ENCODE measurements at regions not wholly inside any gene's neighbourhood (a gene's known extent, or its start where the extent isn't known, plus 50 kb on each side); places are given as distances from the start of the nearest gene placed in this dataset.

DNA sequence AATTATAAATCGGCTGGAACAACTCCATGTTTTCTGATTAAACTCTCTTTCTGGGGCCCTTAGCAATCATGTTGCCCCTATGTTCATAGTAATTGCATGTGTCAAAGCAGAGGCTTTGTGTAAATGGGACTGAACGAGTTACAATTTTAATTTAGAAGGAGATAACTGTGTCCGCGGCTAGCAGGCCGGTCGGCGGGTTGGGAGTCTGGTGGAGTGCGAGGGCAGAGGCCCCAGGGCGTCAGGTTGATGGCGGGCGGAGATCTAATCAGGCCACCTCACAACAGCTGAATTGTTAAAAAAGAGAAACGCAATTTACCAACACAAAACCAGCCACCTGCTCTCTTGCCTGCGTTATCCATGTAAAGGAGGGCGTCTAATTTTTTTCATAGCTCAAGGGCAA, 134.9 kb upstream of the LPCAT1 start:
- H3K36me3 ChIP-seq (ENCODE audit: control insufficient read depth in 2 of 2, insufficient read depth in 1 of 2, low read length in 2 of 2), result no peaks in the 10 kb centered on the region
- no peak overlapping the region for H3K27ac ChIP-seq (ENCODE audit: extremely low read depth, low read depth, low read length)
- H3K4me3 ChIP-seq (ENCODE audit: low read depth, low read length), result no peak overlapping the region
- ChIA-PET POLR2A (no interaction called here), CTCF (no interaction called here)
- H3K9me3 ChIP-seq (ENCODE audit: control insufficient read depth, insufficient read depth, low read depth, low read length), result no peaks in the 10 kb centered on the region
- H3K4me1 ChIP-seq (ENCODE audit: control insufficient read depth, insufficient read depth, low read length), result no peaks in the 10 kb centered on the region
- TF ChIP-seq ZBTB26 (tag by site-specific recombination; optimal IDR thresholded peaks at IDR 0.05), result no peak
- no peak for TF ChIP-seq ZNF311 (tag by site-specific recombination; IDR thresholded peaks at IDR 0.05; ENCODE audit: borderline replicate concordance)
- TF ChIP-seq ZNF501 (tag by site-specific recombination; IDR thresholded peaks at IDR 0.05), result no peak
- no peak for TF ChIP-seq ZNF664 (tag by site-specific recombination; IDR thresholded peaks at IDR 0.05)
- TF ChIP-seq ZNF157 (tag by site-specific recombination; IDR thresholded peaks at IDR 0.05), result no peak
- no peak for TF ChIP-seq ZNF23 (tag by site-specific recombination; IDR thresholded peaks at IDR 0.05; ENCODE audit: borderline replicate concordance)
- no peak for TF ChIP-seq ZNF621 (tag by site-specific recombination; IDR thresholded peaks at IDR 0.05)
- no peak for TF ChIP-seq ZNF354C (tag by site-specific recombination; IDR thresholded peaks at IDR 0.05; ENCODE audit: borderline replicate concordance, low read depth)
- no peak for TF ChIP-seq ZBTB6 (tag by site-specific recombination; IDR thresholded peaks at IDR 0.05)
- TF ChIP-seq ZNF600 (tag by site-specific recombination; IDR thresholded peaks at IDR 0.05), result no peak
- TF ChIP-seq, protein P1, sequence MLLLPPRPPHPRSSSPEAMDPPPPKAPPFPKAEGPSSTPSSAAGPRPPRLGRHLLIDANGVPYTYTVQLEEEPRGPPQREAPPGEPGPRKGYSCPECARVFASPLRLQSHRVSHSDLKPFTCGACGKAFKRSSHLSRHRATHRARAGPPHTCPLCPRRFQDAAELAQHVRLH (tag by site-specific recombination; IDR thresholded peaks at IDR 0.05), result no peak
- no peak for TF ChIP-seq ZBTB17 (tag by site-specific recombination; IDR thresholded peaks at IDR 0.05)
- TF ChIP-seq KLF10 (tag by site-specific recombination; IDR thresholded peaks at IDR 0.05), result no peak

GRCh38 chr5:1657161-1657741, 133.5 kb upstream of the LPCAT1 start:
- ChIA-PET POLR2A (no interaction called here), CTCF (interaction anchor here (0.6 to 1.4 kb wide), 4 partner anchors 12 to 490 kb away, joined by 3 to 9 read pairs (median 4); no protein-coding TSS in a partner anchor)
- TF ChIP-seq ZNF600 (tag by site-specific recombination; IDR thresholded peaks at IDR 0.05) (no peak), ZNF18 (tag by site-specific recombination; IDR thresholded peaks at IDR 0.05) (no peak), TRIM28 (IDR thresholded peaks at IDR 0.05; ENCODE audit: borderline replicate concordance, low read length) (no peak), ZNF473 (tag by site-specific recombination; IDR thresholded peaks at IDR 0.05) (no peak), ZNF280C (tag by site-specific recombination; IDR thresholded peaks at IDR 0.05) (no peak), ZXDB (tag by site-specific recombination; IDR thresholded peaks at IDR 0.05) (no peak), ZNF626 (tag by site-specific recombination; IDR thresholded peaks at IDR 0.05) (no peak), OVOL3 (tag by site-specific recombination; IDR thresholded peaks at IDR 0.05) (no peak), ZNF146 (tag by site-specific recombination; IDR thresholded peaks at IDR 0.05) (no peak), ZNF629 (tag by site-specific recombination; IDR thresholded peaks at IDR 0.05) (no peak), ZNF48 (tag by site-specific recombination; IDR thresholded peaks at IDR 0.05) (no peak), KLF8 (tag by site-specific recombination; IDR thresholded peaks at IDR 0.05) (no peak), ZBTB8A (tag by site-specific recombination; IDR thresholded peaks at IDR 0.05) (no peak), PATZ1 (tag by site-specific recombination; IDR thresholded peaks at IDR 0.05) (no peak)
- TF ChIP-seq, protein P2, sequence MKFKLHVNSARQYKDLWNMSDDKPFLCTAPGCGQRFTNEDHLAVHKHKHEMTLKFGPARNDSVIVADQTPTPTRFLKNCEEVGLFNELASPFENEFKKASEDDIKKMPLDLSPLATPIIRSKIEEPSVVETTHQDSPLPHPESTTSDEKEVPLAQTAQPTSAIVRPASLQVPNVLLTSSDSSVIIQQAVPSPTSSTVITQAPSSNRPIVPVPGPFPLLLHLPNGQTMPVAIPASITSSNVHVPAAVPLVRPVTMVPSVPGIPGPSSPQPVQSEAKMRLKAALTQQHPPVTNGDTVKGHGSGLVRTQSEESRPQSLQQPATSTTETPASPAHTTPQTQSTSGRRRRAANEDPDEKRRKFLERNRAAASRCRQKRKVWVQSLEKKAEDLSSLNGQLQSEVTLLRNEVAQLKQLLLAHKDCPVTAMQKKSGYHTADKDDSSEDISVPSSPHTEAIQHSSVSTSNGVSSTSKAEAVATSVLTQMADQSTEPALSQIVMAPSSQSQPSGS (tag by site-specific recombination; IDR thresholded peaks at IDR 0.05; ENCODE audit: low read depth), result no peak

More at GRCh38 chr5:1657161-1657741, 133.5 kb upstream of the LPCAT1 start:
- Histone ChIP-seq H3K4me1 (ENCODE audit: control insufficient read depth, insufficient read depth, low read length) (no peaks in the 10 kb centered on the region), H3K27ac (ENCODE audit: extremely low read depth, low read depth, low read length) (no peak overlapping the region), H3K36me3 (ENCODE audit: control insufficient read depth in 2 of 2, insufficient read depth in 1 of 2, low read length in 2 of 2) (no peaks in the 10 kb centered on the region), H3K4me3 (ENCODE audit: low read depth, low read length) (no peak overlapping the region), H3K9me3 (ENCODE audit: control insufficient read depth, insufficient read depth, low read depth, low read length) (no peaks in the 10 kb centered on the region)

Data from HEK293 (cell line).